ENCODE measurements at regions not wholly inside any gene's neighbourhood (a gene's known extent, or its start where the extent isn't known, plus 50 kb on each side); places are given as distances from the start of the nearest gene placed in this dataset.

DNA sequence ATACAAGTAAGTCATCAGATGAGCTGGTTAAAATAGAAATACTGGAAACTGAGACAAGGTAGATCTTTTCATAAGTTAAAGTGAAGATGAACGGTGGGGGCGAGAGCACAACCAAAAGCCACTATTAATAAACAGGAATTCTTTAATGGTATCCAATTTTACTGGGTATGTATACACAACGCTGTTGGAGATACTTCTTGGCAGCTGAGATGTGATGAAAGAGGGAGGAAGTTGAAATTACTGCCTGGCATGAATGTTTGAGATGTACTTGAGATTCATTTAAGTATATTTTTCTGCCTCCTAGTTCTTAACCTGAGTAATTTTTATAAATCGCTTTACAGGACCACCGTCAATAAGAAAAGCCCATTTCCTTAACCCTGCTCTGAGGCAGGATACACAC is 110.0 kb upstream of the ZRANB2 start:
- DNase-seq (ENCODE audit: low read depth, low spot score): no peak

DNA sequence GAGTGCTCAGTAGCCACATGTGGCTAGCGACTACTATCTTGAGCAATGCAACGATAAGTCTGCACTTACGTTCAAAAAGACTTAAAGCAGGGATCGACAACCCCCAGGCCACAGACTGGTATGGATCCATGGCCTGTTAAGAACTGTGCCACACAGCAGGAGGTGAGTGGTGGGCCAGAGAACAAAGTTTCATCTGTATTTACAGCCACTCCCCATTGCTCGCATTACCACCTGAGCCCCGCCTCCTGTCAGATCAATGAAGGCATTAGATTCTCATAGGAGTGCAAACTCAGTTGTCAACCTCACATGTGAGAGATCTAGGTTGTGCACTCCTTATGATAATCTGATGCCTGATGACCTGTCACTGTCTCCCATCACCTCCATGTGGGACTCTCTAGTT is 103.6 kb upstream of the ZRANB2 start:
- DNase-seq (ENCODE audit: low read depth, low spot score): no peak

DNA sequence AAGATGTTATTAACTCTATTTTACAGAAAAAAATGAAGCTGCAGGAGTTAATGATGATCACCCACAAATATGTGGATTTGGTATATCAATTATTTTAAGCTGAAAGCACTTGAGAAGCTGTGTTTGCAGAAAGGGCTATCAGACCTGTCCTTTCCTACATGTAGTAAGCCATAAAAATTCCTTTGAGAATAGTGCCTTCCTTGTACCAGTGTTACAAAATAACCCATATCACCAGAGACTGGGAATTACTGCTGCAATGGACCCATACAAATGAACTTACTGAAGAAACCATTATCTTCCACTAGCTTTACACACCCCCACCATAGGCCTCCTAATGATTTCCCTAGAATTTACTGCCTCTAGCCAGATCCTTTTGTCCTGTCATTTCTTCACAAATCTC is 99.2 kb upstream of the ZRANB2 start:
- DNase-seq (ENCODE audit: low read depth, low spot score): no peak

DNA sequence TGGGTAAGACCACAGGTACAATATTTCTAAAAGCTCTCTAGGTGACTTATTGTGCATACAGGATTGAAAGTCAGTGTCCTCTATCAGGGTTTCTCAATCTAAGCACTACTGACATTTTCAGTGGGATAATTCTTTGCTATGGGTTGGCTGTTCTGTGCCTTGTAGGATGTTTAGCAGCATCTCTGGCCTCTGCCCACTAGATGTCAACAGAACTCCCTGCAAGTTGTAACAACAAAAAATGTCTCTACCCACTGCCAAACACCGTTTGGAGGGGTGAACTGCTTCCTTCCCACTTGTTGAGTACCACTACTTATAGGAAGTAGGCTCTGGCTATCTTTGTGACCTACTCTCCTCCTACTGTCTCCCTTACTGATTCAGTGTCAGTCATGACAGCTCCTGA is 90.1 kb upstream of the ZRANB2 start:
- no peak for DNase-seq (ENCODE audit: low read depth, low spot score)

DNA sequence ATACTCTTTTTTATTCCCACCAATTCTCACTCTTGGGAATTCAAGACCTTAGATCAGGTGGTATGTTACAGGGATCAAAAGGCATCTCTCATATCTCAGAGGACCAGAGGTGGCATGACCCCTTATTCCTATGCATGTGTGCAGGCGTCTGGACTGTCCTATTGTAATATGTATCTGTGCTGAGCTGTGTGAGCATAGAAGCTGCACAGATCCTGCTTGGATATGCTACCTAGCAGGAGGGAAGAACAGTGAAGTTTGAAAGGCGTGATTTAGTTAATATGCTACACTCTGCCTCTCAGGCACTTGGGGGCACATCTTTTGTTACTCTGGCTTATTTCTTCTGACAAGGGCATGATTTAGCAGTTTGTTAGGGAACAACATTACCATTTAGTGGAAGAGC is 86.7 kb upstream of the ZRANB2 start:
- DNase-seq (ENCODE audit: low read depth, low spot score): no peak

DNA sequence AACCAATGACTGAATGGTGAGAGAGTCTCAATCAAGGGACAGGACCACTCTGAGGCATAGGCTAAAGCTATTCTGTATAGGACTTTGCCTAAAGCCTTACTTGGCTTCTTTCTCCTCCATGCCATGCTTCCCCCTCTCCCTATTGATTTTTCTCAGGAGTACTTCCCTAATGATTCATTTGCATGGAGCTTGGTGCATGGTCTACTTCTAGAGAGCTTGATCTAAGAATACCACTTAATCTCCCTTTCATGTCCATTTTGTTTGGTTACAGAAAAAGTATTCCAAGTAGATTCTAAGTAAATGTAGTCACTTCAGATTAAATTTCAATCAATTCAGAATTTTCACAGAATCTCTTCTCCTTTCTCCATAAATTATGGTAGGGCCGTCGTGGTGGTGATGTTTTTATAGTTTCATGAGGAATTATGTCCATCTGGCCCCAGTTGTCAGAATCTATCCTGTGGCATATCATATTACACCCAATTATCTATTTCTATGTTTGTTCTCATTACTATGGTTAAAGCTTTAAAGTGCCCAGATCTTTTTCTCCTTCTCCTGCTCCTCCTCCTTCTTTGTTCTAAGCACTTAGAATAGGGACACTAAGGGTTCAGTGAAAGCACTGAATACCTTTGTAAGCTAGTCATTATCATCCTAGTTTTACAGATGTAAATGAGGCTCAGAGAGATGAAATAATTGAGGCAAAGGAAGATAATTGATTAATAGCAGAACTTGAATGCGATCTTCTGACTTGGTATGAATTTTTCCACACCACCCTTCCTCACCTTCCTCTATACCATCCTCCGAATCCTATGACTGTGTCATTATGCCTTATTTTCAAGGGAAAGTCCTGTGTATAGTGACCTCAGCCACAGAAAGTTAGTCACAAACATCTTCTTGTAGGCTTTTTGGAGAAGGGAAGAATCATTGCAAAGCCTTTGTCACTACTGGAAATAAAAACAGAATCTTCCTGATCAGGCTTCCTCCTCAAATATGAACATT is 85.6 kb upstream of the ZRANB2 start:
- no peak for DNase-seq (ENCODE audit: low read depth, low spot score)

DNA sequence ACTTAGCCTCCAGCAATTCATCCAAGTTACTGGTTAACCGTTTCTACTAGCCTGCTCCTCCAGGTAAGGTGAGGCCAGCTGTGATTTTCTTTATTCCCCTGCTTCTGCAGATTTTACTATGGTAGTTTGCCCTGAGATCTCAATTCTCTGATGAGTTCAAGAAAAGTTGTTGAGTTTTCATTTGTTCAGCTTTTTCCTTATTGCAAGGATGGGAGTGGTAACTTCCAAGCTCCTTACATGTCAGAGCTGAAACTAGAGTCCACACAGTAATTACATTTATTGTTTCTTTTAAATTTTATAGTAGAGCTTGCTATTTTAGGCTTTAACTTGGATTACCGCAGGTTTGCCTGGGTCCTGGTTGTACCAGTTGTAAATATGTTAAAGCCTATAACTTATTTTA is 76.9 kb upstream of the ZRANB2 start:
- DNase-seq (ENCODE audit: low read depth, low spot score): no peak

DNA sequence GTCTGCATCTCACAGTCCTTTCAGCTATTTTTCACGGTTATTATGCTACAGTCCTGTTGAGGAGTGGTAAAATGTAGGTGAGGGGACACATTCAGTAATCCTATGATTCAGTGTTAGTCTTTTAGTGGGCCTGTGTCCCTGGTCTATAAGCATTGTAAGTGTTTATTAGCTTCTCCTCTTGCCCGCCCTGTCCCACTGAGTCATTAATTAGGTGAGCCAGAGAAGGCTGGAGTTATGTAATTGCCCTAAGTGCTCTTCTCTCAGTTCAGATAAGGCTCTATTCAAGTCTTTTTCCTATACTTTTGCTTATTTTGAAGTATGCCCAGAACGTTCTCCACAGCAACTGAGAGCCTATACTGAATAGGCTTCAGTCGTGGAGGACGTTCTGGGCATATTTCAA is 76.3 kb upstream of the ZRANB2 start:
- no peak for DNase-seq (ENCODE audit: low read depth, low spot score)

DNA sequence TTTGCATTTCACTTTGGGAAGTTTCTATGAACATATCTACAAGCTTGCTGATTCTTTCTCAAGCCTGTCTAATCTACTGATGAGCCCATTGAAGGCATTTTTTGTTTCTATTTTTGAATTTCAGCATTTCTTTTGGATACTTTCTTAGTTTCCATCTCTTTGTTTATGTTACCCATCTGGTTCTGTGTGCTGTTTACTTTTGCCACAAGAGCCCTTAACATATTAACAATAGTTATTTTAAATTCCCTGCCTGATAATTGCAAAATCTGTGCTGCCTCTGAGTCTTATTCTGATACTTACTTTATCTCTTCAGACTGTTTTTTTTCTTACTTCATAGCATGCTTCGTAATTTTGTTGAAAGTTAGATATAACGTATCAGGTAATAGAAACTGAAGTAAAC is 75.8 kb upstream of the ZRANB2 start:
- no peak for DNase-seq (ENCODE audit: low read depth, low spot score)

DNA sequence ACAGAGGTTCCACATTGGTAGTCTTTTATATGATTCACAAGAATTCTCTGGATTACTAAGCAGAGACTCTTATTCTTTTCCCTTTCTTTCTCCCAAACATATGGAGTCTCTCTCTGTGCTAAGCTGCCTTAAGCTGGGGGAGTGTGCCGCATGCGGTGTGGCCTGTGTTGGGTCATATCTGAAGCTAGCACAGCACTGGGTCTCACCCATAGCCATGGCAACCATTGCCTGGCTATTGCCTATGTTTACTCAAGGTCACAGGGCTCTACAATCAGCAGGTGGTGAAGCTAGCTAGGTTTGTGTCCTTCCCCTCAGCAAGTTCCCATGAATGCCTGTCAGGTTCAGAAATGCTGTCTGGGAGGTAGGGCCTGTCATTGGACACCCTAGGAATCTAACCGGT is 73.6 kb upstream of the ZRANB2 start:
- no peak for DNase-seq (ENCODE audit: low read depth, low spot score)

DNA sequence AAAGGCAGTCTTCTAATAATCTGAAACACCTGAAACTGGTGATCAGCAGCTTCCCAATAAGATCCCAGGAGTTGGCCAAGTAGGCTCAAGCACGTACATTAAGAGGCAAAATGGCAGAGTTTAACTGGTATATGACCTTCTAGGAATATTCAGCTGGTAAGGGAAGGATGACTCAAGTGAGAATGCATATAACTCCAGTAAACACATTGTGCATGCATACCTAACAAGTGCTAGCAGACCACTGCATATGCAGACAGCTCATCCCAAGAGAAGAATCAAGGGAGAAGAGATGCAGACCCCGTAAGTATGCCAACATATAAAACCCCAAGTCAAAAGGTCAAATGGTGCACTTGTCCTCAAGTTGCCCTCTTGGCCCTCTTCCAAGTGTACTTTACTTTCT is 73.0 kb upstream of the ZRANB2 start:
- DNase-seq (ENCODE audit: low read depth, low spot score): no peak

DNA sequence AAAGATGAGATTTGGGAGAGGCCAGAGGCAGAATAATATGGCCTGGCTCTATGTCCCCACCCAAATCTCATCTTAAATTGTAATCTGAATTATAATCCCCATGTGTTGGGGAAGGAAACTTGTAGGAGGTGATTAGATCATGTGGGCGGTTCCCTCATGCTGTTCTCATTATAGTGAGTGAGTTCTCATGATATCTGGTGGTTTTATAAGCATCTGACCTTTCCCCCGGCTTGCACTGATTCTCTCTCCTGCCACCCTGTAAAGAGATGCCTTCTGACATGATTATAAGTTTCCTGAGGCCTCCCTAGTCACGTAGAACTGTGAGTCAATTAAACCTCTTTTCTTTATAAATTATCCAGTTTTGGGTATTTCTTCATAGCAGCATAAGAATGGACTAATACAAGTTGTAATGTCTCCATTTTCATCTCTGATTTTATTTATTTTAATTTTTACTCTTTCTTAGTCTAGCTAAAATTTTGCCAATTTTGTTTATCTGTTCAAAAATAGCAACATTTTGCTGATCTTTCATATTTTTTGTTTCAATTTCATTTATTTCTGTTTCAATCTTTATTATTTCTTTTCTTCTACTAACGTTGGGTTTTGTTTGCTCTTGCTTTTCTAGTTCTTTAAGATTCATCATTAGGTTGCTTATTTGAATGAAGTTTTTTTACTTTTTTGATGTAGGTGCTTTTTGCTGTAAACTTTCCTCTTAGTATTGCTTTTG is 67.0 kb upstream of the ZRANB2 start:
- DNase-seq (ENCODE audit: low read depth, low spot score): no peak

DNA sequence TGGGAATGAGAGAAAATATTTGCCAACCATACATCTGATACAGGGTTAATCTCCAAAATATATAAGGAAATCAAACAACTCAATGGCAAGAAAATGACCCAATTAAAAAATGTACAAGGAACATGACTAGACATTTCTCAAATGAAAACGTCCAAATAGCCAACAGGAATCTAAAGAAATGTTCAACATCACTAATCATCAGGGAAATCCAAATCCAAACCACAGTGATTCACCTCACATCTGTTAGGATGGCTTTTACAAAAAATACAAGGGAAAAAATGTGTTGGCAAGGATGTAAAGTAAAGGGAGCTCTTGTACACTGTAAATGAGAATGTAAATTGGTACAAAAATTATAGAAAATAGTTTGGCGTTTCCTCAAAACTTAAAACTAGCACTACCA is 54.7 kb upstream of the ZRANB2 start:
- DNase-seq (ENCODE audit: low read depth, low spot score): no peak

Measured in pulmonary artery endothelial cell (primary cell).